OCI-LY3 (cell line): ENCODE measurements at regions not wholly inside any gene's neighbourhood (a gene's known extent, or its start where the extent isn't known, plus 50 kb on each side); places are given as distances from the start of the nearest gene placed in this dataset.

Experiments used
- EZH2phosphoT487 ChIP-seq: fragments of 200-600 bp; shearing (Covaris generic); IDR thresholded peaks from 2 replicates; pipeline ENCODE4 v1.6.1; 2018; ENCODE audit warnings: antibody characterized with exemption, mixed run types, low read depth
- TF ChIP-seq, protein P1 (sequence below): fragments of 200-600, 300-600 bp; sonication (generic); IDR thresholded peaks from 2 replicates; pipeline ENCODE4 v1.5.1; 2014; ENCODE audit warnings: antibody characterized with exemption, low read length, low read depth

- TF ChIP-seq, protein P1, sequence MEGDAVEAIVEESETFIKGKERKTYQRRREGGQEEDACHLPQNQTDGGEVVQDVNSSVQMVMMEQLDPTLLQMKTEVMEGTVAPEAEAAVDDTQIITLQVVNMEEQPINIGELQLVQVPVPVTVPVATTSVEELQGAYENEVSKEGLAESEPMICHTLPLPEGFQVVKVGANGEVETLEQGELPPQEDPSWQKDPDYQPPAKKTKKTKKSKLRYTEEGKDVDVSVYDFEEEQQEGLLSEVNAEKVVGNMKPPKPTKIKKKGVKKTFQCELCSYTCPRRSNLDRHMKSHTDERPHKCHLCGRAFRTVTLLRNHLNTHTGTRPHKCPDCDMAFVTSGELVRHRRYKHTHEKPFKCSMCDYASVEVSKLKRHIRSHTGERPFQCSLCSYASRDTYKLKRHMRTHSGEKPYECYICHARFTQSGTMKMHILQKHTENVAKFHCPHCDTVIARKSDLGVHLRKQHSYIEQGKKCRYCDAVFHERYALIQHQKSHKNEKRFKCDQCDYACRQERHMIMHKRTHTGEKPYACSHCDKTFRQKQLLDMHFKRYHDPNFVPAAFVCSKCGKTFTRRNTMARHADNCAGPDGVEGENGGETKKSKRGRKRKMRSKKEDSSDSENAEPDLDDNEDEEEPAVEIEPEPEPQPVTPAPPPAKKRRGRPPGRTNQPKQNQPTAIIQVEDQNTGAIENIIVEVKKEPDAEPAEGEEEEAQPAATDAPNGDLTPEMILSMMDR: no peak
- no peak for TF ChIP-seq EZH2phosphoT487
Observed at GRCh38 chr12:18853570-18854366, 115.8 kb downstream of the CAPZA3 start.
